ENCODE measurements at regions not wholly inside any gene's neighbourhood (a gene's known extent, or its start where the extent isn't known, plus 50 kb on each side); places are given as distances from the start of the nearest gene placed in this dataset.

DNA sequence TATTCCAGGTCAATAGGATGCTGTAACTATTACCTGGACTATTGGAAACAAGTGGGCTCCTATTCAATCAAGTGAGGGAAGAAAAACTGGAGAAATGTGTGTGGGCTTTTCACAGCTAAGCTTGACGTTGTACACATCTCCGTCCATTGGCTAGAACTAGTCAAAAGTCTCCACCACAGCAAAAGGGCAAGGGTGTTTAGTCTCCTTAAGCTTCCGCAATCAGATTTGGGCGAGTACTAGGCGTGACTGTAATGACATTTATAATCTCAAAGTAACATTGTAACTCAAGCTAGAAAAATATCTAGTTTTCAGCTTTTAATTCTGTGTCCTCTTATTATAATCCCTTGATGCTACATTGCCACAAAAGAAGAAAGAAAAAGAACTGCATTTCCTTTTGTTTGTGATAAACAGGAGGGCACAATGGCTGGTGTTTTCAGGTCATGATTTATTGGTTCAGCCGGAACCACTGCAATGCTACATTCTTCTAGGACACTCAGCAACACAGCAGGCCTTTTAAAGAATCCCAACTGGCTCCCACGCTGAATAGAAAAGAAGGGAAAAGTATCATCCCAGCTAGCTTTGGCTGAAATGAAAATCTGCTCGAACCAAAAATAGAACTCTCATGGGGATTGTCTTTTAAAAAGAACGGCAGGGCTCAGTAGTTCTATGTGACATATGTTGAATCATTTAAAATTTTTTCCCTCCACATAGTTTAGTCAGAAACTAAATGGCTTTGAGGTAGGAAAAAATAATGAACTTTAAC is 387.7 kb downstream of the BTBD3 start:
- no peak for DNase-seq

GRCh38 chr20:12306107-12306506 is 388.4 kb downstream of the BTBD3 start:
- DNase-seq, result no peak

DNA sequence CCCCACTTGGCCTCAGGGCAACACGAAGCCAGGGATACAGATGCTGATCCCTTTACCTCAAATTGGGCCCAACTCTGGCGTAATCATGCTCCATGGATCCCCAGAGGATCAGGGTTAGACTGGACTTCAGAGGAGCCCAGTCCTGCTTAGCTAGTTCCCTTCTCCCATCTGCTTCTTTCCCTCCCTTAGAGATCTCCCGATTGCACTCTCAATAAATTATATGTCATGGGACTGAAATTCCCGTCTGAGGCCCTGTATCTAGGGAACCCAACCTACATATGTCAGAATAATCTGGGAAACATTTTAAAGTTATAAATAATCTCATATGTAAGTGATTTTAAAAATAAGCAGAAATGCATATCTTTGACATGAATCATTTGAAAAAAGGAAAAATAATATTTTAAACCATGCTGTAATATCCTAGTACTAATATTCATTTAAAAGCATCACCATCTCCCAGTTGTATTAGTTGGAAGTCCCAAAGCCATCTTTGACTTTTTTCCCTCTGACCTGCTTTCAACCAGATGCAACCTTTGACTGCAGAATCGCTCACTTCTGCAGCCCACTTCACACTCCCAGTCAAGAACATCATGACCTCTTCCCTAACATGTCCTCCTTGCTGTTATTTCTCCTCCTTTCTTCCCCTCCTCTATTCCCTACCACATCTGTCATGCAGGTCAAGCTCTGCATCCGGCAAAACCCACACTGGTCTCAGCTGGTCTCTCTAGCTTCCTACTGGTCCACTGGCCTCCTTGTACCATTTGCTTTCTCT is 393.6 kb downstream of the BTBD3 start:
- no peak for DNase-seq

GRCh38 chr20:12315652-12316051 is 398.0 kb downstream of the BTBD3 start:
- no peak for DNase-seq

DNA sequence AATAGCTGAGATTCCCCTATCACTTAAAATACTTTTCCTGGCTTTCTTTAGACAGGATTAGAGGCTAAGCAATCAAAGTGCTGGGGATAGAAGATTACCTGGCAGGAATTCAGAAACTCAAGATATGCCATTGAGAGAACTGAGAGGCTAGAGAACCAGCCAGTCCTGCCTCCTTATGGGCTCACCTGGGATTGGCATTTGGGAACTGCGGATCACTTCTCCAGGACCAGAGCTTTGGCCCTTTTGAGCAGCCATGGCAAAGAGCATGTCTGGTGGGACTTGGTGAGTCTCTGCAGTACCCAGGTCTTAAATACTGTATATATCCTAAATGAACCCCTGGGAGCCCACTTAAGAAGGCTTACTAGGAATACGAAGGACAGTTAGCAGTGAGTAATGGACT is 399.1 kb downstream of the BTBD3 start:
- DNase-seq, result no peak

DNA sequence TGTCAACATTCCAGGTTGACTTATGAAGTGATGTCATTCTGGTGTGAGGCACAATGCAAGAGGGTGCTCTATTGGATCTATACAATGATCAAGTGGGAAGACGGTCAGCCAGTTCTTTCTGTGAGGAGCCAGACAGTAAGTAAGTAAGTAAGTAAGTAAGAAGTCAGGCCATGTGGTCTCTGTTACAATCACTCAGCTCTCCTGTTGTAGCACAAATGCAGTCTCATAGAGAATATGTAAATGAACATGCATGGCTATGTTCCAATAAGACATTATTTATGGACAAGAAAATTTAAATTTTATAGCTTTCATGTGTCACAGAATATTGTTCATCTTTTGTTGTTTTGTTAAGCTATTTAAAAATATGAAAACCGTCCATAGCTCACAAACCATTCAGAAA is 399.7 kb downstream of the BTBD3 start:
- no peak for DNase-seq

- DNase-seq, result no peak
Observed at GRCh38 chr20:12318043-12318442, 400.4 kb downstream of the BTBD3 start.

GRCh38 chr20:12321736-12322135 is 404.0 kb downstream of the BTBD3 start:
- DNase-seq, result no peak

DNA sequence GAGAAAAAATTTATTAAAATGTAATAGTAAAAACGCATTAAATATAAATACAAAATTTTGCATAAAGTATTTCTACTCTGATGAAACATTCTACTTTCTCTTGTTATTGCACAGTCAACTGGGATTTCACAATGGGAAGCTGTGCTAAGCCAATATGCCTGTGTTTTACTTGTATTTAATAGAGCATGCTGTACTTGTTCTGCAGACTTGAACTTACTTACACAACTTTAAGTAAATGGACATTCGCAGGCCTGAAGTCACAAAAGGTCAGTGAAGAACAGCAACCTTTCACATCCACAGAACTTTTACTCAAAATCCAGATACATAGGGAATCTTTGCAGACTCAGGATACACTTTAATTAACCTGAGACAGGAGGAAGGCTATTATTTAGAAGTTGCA is 409.5 kb downstream of the BTBD3 start:
- DNase-seq, result no peak

DNA sequence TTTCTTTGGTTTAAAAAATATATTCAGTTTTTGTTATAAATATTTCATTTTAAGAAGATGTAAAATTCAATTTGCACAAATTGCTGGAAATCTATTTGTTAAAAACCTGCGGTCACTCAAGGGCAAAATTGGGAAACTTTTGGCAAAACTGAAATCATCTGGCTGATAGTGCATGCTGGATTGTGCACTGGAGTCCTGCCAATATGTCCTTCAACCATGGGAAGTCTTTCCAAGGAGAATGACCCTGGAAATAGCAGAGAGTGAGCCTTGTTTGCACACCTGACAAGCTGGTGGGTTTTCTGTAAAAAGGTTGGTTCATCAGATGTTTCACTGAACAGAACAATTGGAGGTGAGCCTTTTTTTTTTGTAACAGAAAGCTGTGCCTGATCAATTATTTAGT is 413.5 kb downstream of the BTBD3 start:
- DNase-seq, result no peak

GRCh38 chr20:12337601-12338000 is 419.9 kb downstream of the BTBD3 start:
- no peak for DNase-seq

GRCh38 chr20:12345978-12346377 is 428.3 kb downstream of the BTBD3 start:
- no peak for DNase-seq

DNA sequence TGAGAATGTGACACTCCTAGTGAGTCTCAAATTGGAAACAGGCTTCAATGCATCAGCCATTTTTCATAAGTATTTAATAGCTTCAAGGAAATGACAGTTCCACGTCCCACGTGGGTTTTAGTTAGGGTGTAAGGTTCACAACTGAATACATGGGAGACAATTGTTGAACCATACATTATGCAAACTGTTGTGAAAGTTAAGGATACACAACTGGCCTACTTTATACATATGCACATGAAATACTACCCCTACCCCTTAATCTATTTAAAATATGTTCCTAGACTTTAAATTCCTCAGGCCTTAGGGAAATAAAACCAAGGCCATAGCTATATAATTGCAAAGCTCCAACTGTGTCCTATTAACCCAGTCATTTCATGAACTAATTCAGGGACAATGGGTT is 436.1 kb downstream of the BTBD3 start:
- DNase-seq, result no peak

GRCh38 chr20:12354725-12355124 is 437.0 kb downstream of the BTBD3 start:
- DNase-seq, result no peak

DNA sequence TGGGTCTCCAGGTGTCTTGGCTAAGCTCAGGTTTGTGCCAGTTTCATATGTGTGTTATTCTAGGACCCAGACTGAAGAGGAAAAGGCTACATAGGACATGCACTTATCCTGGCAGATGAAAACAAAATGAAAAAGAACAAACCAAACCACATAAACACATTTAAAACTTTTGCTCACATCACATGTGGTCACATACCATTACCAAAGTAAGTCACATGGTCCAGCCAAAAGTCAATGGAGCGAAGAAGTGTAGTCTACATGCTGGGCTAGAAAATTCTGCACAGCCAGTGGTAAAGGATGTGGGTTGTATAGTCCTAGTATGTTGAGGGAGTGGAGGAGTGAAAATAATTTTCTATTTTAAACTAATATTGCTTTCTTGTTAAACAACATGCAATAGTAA is 437.5 kb downstream of the BTBD3 start:
- no peak for DNase-seq

DNA sequence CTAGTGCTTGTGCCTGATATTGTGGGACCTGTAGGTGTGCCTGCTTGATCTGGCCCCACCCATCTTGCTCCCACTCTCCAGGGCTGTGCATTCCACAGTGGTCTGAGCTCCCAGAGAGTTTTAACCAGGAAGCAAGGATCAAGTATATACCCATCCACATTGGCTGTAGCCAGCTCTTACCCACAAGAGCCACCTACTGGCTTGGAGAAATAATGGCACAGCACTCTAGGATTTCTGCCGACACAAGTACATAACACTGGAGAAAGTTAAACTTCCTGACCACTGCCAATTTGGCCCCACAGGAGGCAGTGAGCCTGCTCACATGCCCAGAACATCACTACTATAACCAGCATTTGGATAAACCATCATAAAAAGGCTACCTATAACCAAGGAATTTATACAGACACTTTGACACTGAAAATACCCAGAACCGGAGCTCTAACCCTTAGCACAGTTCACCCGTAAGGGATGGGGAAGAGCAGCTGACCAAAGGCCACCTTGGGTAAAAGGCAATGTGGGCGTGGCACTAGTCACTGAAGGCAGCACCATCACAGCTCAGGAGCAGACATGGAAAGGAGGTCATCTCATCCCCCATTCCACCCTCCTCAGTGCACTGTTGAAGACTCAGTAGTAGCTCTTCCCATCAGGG is 440.4 kb downstream of the BTBD3 start:
- DNase-seq, result no peak

- no peak for DNase-seq
Observed at GRCh38 chr20:12358655-12359009, 440.9 kb downstream of the BTBD3 start.

DNA sequence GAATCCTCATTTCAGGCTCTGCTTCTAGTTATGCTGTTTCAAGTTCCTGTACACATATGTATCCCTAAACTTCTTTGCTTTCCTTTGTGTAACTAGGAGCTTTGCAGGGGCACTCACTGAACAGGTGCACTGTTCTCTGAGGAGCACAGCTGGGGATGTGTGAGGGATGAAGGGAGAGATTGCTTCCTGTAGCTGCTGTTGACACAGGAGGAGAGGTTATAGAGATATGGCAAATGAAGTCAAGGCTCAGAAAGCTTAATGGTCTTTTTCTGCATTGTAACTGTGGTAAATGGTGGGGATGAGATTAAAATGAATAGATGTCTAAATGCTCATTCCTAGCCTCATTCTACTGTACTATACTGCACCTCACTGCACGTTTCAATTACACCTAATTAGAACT is 454.3 kb downstream of the BTBD3 start:
- no peak for DNase-seq

DNA sequence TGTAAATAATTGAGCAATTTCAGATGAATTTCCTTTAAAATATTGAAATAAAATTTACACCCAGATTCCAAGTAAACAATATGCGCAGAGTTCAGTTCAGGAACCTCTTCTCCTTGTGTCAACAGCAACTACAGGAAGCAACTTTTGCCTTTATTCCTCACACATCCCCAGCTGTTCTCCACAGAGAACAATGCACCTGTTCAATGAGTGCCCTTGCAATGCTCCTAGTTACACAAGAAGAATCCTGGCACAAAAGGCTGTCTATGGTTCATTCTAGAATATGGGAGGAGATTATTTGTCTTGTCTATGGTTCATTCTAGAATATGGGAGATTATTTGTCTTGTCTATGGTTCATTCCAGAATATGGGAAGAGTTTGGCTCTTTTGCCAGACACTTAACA is 454.9 kb downstream of the BTBD3 start:
- DNase-seq, result no peak

DNA sequence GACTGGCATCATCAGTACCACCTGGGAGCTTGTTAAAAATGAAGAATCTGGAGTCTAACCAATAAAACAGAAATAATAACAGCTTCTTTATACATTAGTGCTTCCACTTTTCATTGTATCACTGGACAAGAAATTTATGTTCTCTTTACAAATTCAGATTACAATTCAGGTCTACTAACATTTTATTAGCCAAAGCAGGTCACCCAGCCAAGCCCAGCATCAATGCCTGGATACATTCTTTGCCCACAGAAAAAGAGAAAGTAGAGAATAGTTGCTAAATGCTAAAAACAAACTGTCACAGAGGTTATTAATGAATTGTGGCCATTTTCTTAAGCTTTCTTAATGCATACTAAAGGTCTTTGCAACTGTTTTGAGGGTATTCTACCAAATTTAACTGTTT is 458.3 kb downstream of the BTBD3 start:
- DNase-seq, result no peak

DNA sequence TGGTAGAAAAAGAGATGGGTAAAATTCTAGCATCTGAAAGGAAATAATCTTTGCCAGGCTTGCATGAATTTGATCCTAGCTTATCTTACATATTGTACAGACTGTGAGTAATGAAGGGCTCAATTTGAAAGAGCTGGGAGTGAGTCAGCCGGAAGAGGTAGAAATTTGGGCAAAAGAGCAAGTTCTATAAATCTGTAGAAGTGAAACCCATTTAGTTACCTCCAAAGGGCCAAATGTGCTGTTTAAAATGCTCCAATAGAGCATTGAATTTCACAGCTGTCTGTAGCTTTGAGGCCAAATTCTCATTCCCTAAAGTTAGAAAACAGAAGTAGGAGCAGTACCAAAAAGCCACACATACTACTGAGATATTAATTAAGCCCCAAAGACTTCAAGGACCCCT is 466.1 kb downstream of the BTBD3 start:
- DNase-seq, result no peak

- no peak for DNase-seq
Observed at GRCh38 chr20:12386821-12387220, 469.1 kb downstream of the BTBD3 start.

- no peak for DNase-seq
Observed at GRCh38 chr20:12391099-12391498, 473.4 kb downstream of the BTBD3 start.

- DNase-seq, result no peak
Observed at GRCh38 chr20:12394786-12395185, 477.1 kb downstream of the BTBD3 start.
